LNCaP clone FGC (cell line): ENCODE measurements at regions not wholly inside any gene's neighbourhood (a gene's known extent, or its start where the extent isn't known, plus 50 kb on each side); places are given as distances from the start of the nearest gene placed in this dataset.

Experiments used
- DNase-seq: peaks from one replicate; pipeline ENCODE4 v3.0.0-alpha.2; 2011; ENCODE audit warnings: low read depth
- H3K4me3 ChIP-seq: 2 replicates; pipeline ENCODE4 v1.5.1; 2011; ENCODE audit warnings: mild to moderate bottlenecking, low read depth, low read length, control low read depth
- CTCF ChIP-seq: IDR thresholded peaks from 2 replicates; pipeline ENCODE4 v1.5.1; 2012; ENCODE audit warnings: mild to moderate bottlenecking; ENCODE audit not compliant: control insufficient read depth, insufficient read depth; ENCODE audit errors: extremely low read depth

DNA sequence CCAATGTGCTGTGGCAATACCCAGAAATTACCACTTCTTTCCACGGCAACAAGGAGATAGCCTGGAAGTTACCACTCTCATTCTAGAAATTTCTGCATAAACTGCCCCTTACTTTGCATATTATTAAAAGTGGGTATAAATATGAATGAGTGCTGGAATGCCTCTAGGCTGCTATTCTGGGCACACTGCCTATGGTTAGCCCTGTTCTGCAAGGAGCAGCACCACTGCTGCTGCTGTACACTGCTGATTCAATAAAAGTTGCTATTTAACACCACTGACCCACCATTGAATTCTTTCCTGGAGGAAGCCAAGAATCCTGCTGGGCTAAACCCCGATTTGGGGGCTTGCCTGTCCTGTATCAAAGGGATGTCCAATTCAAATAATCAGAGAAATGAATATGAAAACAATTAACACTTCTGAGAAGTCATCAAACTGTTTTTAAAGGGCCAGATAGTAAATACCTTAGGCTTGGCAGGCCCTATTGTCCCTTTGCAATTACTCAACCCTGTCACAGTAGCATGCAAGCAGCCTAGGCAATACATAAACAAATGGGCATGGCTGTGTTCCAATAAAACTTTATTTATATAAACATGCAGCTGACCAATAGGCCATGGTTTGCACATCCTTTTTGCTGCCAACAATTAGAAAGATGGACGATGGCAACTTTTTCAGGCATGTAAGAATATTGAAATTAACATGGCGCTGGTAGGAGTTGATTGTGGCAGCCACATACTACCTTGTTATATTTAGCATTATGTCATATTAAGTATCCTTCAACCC is 369.4 kb upstream of the B3GALT2 start:
- no peak for TF ChIP-seq CTCF
- no peak for DNase-seq

DNA sequence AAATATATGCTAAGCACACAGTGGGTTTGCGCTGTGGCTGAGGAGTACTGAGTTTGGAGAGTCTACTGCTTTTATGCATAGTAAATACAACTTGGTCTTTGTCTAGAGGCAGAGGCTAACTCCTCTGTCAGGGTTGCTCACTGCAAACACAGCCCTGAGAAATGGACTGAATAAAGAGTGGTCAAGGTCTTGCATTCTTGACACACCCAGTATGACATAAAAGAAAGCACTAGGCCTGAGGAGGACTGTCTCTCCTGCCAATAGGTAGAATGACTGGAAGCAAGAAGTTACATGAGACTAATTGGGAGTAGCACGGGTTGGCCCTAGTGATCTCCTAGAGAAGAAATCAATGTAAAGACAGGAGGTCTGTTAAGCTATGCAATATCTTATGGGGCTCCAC is 367.2 kb upstream of the B3GALT2 start:
- DNase-seq: no peak
- TF ChIP-seq CTCF: no peak
- H3K4me3 ChIP-seq: no peak overlapping the region

More for the DNA sequence above, 369.4 kb upstream of the B3GALT2 start:
- no peak overlapping the region for H3K4me3 ChIP-seq

GRCh38 chr1:193552274-193552673 is 365.9 kb upstream of the B3GALT2 start:
- DNase-seq: no peak
- H3K4me3 ChIP-seq: no peak overlapping the region
- TF ChIP-seq CTCF: no peak

GRCh38 chr1:193549081-193549480 is 362.7 kb upstream of the B3GALT2 start:
- DNase-seq: no peak
- no peak for TF ChIP-seq CTCF
- H3K4me3 ChIP-seq: no peak overlapping the region

- TF ChIP-seq CTCF: no peak
- no peak overlapping the region for H3K4me3 ChIP-seq
- no peak for DNase-seq
Measured at GRCh38 chr1:193545171-193545570, 358.8 kb upstream of the B3GALT2 start.

GRCh38 chr1:193543259-193543658 is 356.8 kb upstream of the B3GALT2 start:
- DNase-seq: no peak
- TF ChIP-seq CTCF: no peak
- no peak overlapping the region for H3K4me3 ChIP-seq

DNA sequence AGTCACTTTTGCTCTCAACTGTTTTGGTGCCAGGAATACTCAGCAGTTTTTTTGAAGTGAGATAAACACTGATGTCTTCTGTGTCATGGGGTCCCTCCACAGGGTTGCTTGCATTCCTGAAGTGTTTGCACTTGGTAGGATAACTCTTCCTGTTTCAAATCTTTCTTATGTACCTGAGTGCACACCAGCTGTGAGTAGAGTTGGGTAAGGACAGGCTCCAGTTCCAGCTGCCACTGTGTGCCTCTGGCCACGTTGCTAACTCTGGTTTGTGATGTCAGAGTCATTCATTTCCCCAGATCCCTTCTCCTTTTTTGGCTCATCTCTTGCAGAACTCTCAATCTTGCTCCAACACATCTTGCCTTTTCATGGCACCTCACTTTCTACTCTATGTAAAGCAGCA is 356.3 kb upstream of the B3GALT2 start:
- H3K4me3 ChIP-seq: no peak overlapping the region
- no peak for DNase-seq
- TF ChIP-seq CTCF: no peak
